ENCODE measurements at regions not wholly inside any gene's neighbourhood (a gene's known extent, or its start where the extent isn't known, plus 50 kb on each side); places are given as distances from the start of the nearest gene placed in this dataset.

DNA sequence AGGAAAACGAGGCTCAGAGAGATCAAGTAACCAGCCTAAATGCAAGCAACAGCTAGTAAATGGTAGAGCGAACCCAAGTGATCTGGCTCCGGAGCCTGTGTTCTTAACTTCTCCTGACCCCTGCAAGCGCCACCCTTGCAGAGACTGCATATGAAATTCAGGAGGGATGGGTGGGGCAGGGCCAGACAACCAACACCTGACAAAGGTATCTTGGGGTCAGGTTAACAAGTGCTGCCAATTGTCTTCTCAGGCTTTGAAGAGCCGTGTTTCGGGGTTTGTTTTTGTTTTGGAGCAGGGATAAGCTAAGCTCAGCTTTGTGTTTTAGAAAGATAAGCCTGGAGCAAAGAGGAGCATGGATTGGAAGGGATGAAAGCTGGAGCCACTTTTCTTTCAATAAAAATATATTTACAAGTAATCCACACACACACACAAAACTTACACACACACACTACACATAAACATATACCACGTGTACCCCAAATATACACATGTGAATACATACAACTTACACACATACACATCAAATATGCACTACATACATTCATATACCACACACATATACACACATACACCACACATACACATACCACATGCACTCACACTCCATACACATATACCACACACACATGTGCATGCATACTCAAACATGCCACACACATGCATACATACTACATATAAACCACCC is 722.0 kb downstream of the DIAPH3 start:
- no peak for DNase-seq

DNA sequence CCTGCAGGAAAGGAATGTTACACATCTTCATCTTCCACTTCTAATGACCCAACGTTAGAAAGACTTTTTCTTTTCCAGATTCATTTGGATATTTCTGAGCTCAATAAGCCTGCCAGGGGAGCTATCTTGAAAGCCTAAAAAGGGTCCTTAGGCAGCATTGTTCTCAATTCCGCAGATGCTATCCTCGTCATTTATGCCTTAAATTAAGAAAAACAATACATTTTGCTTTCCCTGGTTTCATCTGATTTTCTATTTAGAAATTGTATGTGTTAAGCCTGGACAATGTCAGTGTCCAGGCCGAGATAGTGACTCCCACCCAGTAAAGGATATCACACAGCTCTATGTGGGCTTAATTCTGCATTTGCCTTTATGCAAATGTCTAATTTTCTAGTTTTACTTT is 721.3 kb downstream of the DIAPH3 start:
- DNase-seq = no peak

DNA sequence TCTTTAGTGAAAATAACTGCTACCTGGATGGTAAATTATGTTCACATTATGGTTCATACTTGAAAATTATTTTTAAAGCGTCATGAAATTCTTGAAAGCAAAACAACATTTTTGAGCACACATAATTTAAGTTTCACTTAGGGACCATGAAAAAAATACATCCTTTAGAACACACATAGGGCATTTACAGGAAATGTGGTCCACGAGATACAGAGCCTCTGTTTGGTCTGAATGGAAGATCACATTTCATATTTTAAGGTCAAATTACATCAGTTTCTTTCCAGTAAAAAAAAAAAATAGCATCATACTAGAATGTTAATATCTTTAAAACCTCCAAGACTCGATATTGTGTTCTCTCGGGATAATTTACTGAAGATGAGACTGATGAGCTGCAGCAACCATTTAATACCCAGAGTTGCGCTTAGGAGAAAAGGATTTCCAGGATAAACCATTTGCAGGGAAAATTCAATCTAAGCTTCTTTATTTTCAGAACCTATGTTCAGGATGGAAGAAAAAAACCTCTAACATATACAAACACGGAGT is 720.7 kb downstream of the DIAPH3 start:
- no peak for DNase-seq

DNA sequence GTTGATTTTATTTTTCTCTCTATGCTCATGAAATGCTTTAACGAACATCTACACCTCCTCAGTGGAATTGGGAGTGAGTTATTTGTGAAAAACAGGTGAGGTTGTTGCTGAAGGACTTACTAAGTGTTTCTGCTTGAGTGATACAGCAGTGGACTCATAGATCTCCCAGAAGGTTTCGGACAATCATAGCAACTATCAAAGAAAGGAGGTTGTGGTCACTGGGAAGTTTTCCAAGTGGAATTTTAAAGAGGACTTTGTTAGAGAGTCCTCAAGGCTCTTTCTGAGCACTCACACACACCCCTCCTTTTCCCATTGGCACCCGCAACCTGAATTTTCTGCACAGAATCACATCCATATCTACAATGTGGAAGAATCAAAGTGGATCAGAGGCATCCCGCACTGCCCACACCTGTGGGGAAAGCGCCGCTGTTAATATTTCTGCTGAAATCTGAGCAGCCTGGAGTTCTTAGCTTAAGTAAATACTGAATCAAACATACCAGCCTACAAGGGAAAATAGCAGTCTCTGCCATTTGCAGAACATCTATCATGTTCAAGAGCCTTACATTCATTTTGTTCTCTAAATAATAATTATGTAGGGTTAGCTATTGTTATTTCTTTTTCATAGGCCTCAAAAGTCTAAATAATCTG is 719.4 kb downstream of the DIAPH3 start:
- no peak for DNase-seq

DNA sequence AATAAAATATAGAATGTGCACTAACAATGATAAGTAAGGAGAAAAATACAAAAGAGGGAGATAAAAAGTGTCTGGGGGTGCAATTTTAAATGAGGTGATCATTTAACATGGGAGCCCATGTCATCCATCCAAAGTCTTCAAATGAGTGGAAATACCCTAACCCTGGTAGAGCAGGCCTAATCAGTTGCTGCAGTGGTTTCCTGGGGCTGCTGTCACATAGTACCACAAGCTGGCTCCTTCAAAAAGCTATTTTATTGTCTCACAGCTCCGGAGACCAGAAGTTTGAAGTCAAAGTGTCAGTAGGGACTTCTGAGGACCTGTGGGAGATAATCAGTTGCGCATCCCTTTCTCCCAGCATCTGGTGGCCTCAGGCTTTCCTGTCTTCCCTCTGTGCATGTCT is 717.9 kb downstream of the DIAPH3 start:
- DNase-seq = no peak

DNA sequence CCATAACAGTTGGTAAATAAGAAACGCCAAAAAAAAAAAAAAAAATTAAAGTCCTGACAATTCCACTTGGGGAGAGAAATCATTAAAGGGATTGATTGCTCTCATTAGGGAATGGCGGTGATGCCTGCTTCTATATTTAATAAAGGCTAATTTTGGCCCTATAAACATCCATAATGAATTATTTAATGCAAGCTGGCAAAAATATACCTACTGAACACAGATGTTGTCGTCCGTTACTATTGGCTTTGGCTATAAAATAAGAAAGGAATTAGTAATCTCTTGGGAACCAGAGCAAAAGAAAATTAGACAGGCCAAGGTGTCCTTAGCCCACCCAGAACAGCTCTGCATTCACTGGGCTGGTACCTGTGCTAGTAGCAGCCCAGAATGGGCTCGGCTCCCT is 717.3 kb downstream of the DIAPH3 start:
- DNase-seq = no peak

DNA sequence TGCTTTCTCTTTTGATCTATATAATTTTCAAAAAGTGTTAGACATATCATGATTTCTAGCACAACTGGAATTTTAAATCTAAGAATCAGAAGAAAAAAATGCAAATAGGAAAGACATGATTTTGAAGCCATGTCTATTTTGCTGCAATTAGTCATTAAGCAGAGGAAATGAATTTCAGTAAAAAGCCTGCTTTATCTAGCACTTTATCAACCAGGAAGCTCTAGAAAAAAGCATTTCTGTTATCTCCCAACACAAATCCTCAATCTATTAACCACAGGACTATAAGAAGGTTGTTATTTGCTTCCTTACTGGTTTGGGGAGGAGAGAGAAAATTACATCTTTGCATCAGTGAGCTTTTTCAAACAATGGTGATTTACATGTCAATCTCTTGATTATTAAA is 716.7 kb downstream of the DIAPH3 start:
- DNase-seq = no peak

DNA sequence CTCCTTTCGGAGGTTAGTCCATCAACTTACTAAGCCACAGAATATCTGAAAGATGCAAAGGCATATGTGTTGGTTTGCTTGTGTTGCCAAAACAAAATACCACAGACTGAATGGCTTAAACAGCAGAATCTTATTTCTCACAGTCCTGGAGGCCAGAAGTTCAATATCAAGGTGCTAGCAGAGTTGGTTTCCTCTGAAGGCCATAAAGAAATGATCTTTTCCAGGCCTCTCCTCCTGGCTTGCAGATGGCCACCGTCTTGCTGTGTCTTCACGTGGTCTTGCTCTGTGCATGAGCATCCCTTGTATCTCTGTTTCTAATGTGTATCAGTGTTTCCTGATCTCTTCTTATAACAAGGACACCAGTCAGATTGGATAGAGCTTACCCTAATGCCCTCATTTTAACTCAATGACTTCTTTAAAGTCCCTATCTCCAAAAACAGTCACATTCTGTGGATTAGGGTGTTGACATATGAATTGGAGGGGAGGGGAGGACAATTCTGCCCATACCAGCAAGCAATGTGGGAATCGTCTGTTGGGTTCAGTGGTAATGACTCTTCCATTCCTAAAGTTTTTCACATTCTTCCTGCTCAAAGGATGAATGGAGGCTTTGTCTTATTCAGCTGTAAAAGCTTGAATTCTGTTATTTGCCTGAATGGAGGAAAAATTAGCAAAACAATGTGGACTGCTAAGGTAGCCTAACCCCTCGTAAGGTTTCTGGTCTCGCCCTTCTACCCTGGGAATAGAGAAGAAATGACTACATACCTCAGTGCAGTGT is 715.7 kb downstream of the DIAPH3 start:
- DNase-seq = no peak

DNA sequence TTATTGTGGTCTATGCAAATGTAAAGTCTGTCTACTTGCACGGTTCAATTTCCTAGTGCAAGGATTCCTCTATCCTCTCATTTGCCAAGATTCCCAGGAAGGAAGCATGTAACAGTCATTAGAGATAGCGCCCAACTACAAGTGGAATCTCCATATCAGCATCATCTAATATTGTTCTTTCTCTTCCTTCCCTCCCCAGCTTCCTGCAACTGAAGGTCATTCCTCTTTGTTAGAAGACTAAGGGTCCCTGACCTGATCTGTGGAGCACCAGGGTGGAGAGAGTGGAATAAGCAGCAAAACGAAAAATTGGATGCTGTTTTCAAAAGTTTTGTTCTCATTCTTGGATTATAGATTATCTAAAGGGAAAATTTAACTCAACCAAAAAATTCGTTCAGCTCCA is 714.0 kb downstream of the DIAPH3 start:
- no peak for DNase-seq

DNA sequence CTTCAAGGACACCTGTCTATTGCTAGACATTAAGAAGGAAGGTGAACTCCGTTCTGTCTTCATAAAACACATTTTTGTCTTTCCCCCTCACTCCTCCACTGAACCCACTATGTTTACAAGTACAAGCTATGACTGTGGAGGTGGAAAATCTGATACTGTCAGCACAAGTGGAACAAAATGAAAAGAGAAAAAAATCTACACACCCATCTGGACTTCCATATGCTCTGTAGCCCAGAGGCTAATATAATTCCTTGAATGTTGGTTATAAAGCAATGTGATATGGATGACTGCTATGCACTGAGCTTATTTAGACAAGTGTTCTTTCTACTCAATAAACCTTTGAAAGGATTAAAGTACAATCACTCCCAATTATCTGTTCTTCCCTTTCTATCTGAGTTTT is 713.5 kb downstream of the DIAPH3 start:
- no peak for DNase-seq

DNA sequence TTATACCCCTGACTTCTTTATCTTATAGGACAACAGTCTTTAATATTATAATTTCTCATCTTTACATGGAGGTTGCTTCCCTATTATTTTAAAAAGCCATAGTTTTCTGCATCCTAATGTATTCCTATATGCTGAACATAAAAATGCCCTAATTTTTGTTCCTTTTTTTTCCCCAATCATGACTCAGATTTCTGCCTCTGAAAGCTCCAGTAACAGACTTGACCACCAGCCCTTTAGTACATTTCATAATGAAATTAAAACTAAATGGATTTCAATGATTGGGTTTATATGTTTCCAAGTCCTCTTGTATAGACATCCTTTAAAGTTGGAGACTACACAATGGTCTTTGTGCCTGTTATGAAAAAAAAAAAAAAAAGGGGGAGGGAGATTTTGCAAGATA is 712.5 kb downstream of the DIAPH3 start:
- DNase-seq = no peak

DNA sequence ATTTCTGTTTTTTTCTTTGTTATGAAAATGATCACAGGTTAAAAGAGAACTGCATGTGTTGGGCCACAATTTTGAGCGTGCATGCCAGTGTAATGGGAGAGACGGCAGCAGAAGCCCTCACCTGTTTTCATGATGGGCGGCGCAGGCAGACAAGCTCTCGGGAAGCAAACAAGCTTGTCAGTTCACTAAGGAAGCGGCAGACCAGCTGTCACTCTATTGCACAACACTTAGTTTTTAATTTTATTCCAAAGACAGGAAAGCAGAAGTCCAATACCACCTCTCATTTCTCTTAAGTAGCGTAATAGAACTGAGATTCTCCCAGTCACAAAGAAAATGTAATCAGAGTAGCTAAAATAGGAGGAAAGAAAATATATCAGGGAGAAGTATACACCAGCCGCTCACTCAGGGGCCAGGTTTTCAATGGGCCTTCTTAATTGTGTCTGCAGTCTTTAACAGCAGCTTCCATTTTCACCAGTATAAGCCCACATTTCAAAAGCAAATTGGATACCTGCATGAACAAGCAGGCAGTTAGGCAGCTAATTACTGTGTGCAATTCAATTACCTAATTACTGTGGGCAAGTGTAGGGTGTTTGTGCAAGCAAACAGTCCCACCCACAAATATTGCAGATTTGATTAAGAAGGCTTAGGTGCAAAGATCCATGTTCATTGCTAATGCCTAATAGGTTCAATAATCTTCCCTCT is 711.4 kb downstream of the DIAPH3 start:
- DNase-seq = no peak

DNA sequence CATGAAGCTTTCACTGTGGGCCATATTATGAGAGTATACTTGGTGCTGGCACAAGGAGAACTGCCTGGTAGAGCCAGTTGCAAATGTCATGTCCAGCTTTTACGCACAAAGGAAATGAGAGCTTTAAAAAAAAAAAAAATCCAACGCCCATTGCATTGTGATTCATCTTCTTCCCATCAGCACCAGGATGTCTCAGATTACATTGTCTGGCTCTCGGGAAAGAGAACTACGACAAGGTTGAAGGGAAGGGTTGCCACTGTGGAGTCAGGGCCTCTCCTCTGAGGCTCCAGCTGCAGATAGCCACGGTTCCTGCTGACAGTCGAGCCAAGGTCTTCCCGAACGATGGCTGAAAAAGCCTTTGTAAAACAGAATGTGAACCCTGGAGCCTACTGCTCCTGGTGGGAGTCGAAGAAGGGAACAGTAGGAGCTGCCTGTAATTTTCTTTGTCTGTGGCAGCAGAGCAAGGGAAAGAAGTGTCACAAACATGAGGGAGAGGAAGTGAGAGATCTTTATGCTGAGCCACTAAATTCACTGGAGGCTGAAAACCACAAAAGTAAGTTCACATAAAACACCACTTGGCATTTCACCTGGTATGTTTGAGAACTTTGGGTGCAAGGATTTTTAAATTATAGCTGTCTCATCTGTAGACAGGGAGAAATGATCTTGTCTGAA is 704.7 kb downstream of the DIAPH3 start:
- no peak for DNase-seq

DNA sequence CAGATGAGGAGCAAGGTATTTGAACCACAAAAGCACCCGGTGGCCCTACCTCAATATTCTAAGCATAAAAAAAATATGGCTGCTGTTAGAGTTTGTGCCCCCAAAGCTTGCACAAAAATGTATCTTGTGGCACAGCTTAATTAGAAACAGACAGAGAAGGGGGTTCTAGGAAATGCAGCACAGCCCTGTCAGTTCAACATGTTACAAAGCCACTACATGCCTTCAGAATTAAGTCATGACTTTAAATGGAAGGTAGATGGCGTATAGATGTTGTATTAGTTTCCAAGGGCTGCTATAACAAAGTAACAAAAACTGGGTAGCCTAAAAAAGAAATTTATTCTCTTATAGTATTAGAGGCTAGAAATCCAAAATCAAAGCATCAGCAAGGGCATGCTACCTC is 703.8 kb downstream of the DIAPH3 start:
- DNase-seq = no peak

DNA sequence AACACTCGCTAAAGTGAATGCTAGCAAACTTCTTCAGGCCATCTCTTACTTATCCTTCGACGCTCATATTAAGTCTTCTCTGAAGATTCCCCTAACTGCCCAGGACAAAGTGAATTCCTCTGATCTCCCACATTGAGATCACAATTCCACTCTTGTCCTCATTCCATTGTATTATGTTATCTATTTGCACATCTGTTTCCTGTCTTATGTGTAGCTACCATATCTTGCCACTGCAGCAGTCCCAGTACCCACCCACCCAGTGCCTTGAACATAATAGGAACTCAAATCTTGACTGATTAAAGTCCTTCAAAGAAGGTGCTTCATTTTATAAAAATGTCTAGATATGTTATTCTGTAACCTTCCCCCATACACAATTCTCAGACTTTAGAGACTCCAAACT is 702.3 kb downstream of the DIAPH3 start:
- DNase-seq = no peak

DNA sequence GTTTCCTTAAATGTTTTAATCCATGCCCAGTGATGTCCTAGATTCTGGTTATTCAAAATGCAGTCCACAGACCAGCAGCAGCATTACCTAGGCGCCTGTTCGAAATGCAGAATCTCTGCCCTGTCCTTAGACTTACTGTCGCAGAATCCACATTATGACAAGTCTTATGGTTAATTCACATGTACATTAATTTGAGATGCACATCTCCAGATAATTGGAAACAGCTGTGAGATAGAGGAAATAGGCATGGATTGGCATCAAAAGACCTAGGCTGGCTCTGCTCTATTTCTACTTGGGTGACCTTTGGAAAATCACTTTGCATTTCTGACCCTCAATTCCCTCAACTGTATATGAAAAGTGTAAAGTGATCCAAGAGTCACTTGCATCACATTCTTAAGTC is 700.7 kb downstream of the DIAPH3 start:
- DNase-seq = no peak

DNA sequence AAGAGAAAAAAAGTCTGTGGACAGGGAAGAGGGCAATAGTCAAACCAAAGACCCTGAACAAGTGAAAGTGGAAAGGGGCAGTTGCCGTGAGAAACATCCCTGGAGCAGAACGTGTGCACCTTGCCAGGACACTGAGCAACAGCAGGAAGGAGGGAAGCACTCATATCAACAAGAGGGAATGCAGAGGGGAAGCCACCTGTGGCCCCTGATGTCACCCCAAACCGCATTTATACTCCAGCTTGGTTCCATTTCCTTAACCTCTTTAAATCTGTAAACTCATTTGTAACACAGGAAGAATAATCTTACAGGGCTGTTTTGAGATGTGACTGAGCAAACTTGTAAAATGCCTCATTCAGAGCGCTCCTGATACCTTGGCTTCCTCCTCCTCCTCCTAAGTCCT is 698.8 kb downstream of the DIAPH3 start:
- no peak for DNase-seq

DNA sequence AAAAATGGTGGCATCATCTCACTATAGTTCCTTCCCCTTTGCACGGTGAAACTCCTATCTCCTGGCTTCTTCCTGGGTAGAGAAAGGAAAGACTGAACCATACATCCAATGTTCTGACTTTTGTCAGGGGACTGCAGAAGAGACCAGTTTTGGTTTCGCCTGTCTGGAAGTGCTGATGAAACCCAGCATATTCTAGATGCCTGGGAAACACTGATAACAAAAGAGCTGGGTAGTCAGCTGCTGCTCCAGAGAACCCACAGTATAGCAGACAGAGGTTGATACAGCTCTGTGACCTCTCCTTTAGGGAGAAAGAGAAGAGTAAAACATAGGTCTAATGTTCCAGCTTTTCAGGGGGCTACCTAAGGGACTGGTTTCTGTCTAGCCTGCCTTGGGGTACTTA is 695.3 kb downstream of the DIAPH3 start:
- DNase-seq = no peak

DNA sequence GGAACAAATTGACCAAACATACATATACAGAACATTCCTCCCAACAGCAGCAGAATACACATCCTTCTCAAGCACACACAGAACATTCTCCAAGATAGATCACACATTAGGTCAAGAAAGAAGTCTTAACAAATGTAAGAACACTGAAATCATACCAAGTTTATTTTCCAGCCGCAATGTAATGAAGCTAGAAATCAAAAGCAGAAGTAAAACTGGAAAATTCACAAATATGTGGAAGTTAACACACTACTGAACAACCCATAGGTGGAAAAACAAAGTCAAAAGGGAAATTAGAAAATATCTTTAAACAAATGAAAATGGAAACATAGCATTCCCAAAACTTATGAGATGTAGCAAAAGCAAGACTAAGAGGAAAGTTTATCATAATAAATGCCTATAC is 692.6 kb downstream of the DIAPH3 start:
- no peak for DNase-seq

DNA sequence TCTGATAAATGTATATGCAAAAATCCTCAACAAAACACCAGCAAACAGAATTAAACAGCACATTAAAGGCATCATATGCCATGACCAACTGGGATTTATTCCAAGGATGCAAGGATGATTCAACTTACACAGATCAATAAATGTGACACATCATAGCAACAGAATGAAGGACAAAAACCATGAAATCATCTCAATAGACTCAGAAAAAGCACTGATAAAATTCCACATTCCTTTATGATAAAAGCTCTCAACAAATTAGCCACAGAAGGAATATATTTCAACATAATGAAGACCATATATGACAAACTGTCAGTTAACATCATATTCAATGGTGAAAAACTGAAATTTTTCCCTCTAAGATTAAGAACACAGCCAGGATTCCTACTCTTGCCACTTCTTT is 691.6 kb downstream of the DIAPH3 start:
- no peak for DNase-seq

DNA sequence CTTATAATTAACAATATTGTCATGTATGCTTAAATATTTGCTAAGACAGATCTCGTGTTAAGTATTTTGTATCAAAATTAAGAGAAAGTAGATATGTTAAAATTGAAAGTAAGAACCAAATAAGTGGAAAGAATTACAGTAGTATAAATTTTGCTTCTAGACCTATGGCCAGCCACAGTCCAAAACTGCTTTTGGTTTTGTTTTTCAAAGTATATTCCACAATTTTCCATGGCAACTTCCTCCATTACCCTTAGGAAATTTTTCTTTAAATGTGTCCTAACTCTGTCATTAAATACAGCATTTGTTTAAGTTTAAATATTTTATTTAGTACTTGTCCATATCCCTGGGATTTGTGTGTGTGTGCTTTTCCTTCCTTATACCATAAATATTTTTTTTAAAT is 689.0 kb downstream of the DIAPH3 start:
- no peak for DNase-seq

DNA sequence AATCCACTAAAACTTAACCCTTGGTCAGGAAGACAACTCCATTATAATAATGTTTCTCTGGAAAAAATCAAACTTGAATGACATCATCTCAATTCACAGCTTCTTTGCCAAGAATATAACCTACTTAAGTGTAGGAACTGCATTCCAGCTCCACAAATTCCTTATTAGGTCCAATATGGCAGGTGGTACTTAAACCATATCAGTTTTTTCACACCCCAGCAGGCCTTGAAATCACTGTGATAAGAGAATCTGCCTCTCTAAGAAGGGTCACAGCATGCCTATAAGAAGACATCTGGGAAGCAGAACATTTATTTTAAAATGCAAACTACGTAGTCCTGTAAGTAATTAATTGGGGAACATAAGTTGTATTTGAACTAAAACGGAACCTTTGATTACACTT is 687.8 kb downstream of the DIAPH3 start:
- no peak for DNase-seq

DNA sequence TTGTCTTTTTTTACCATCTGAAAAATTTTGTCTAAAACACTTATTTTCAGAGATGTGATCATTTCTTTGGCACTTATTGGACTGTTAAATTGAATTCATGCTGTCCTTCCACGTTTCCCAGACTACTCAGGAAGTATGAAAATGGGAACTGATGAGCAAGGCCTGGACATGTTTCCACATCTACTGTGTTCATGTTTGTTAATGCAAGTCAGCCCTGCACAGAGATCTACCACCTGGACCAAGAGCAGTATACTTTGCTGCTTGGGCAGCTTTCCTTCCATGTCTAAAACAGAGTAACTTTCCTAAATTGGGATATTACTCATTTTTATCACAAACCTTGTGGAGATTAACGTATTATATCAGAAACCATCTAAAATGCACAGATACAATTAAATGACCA is 687.4 kb downstream of the DIAPH3 start:
- no peak for DNase-seq
